ENCODE measurements at regions not wholly inside any gene's neighbourhood (a gene's known extent, or its start where the extent isn't known, plus 50 kb on each side); places are given as distances from the start of the nearest gene placed in this dataset.

DNA sequence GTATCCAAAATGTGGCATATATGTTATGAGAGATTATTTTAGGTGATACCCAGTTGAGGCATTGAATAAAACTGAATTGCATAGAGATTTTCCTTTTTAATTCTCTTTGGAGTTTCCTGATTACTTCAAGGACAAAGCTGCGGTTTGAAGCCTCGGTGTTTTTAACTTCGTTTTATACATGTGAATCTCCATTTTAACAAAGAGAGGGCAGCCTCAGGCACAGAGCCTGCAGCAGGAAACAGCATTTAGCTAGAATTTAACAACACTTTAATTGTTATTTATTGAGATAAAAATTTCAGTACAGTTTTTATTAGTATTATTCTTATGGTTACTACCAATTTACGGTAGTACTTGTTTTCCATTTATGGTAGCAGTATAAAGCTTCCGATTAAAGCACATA, 114.0 kb downstream of the KIF4B start:
- TF ChIP-seq POLR2AphosphoS5 (IDR thresholded peaks at IDR 0.05; ENCODE audit: low read depth, low read length), result no peak
- TF ChIP-seq, protein P1, sequence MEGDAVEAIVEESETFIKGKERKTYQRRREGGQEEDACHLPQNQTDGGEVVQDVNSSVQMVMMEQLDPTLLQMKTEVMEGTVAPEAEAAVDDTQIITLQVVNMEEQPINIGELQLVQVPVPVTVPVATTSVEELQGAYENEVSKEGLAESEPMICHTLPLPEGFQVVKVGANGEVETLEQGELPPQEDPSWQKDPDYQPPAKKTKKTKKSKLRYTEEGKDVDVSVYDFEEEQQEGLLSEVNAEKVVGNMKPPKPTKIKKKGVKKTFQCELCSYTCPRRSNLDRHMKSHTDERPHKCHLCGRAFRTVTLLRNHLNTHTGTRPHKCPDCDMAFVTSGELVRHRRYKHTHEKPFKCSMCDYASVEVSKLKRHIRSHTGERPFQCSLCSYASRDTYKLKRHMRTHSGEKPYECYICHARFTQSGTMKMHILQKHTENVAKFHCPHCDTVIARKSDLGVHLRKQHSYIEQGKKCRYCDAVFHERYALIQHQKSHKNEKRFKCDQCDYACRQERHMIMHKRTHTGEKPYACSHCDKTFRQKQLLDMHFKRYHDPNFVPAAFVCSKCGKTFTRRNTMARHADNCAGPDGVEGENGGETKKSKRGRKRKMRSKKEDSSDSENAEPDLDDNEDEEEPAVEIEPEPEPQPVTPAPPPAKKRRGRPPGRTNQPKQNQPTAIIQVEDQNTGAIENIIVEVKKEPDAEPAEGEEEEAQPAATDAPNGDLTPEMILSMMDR (IDR thresholded peaks at IDR 0.05), result no peak
- no peak for TF ChIP-seq SIN3A (IDR thresholded peaks at IDR 0.05; ENCODE audit: borderline replicate concordance, insufficient read depth, low read depth, low read length)
